Suprapubic skin (tissue), 4 donors: ENCODE measurements at regions not wholly inside any gene's neighbourhood (a gene's known extent, or its start where the extent isn't known, plus 50 kb on each side); places are given as distances from the start of the nearest gene placed in this dataset.

Experiments
- DNase-seq, 2 donors: peaks; one replicate each; pipeline ENCODE4 v3.0.0-alpha.2; 2019; ENCODE audit warnings: low spot score in 2 of 2
- H3K27ac ChIP-seq: fragments of 200-600 bp; sonication (generic); one replicate; pipeline ENCODE4 v1.5.1; 2019
- H3K27me3 ChIP-seq: fragments of 200-600 bp; sonication (generic); one replicate; pipeline ENCODE4 v1.5.1; 2019
- H3K36me3 ChIP-seq: fragments of 200-600 bp; sonication (generic); one replicate; pipeline ENCODE4 v1.5.1; 2019
- H3K4me1 ChIP-seq: fragments of 200-600 bp; sonication (generic); one replicate; pipeline ENCODE4 v1.5.1; 2019
- H3K4me3 ChIP-seq: fragments of 200-600 bp; sonication (generic); one replicate; pipeline ENCODE4 v1.5.1; 2019; ENCODE audit warnings: mild to moderate bottlenecking
- H3K9me3 ChIP-seq: fragments of 200-600 bp; sonication (generic); one replicate; pipeline ENCODE4 v1.5.1; 2019
- CTCF ChIP-seq, 2 donors: fragments of 200-600 bp in 1 of 2; fragments of 450-650 bp in 1 of 2; sonication (generic) in 1 of 2; IDR thresholded peaks; one replicate each; pipeline ENCODE4 v1.5.1; 2016 to 2019; ENCODE audit warnings: antibody characterized with exemption in 2 of 2, mild to moderate bottlenecking in 1 of 2, moderate library complexity in 1 of 2
- EP300 ChIP-seq: sonication (generic); formaldehyde crosslinking; IDR thresholded peaks from one replicate; pipeline ENCODE4 v1.6.1; 2017; ENCODE audit warnings: antibody characterized with exemption
- POLR2A ChIP-seq, 2 donors: fragments of 450-650 bp; IDR thresholded peaks; one replicate each; pipeline ENCODE4 v1.6.1; 2017; ENCODE audit warnings: antibody characterized with exemption in 2 of 2, mild to moderate bottlenecking in 2 of 2, moderate library complexity in 2 of 2
- POLR2AphosphoS5 ChIP-seq, 3 donors: sonication (generic); formaldehyde crosslinking; IDR thresholded peaks; one replicate each; pipeline ENCODE4 v1.6.1; 2017; ENCODE audit warnings: antibody characterized with exemption in 3 of 3
- WGBS: methylation state at CpG from one replicate; pipeline ENCODE4 v1.1.5; 2018; 5-methylcytosine and 5-hydroxymethylcytosine counted together

- no peaks in the 10 kb centered on the region for H3K9me3 ChIP-seq
- no peak for TF ChIP-seq EP300
- no peak for TF ChIP-seq POLR2A (IDR thresholded peaks at IDR 0.05)
- no peak for TF ChIP-seq POLR2AphosphoS5 (IDR thresholded peaks at IDR 0.05)
- TF ChIP-seq CTCF (IDR thresholded peaks at IDR 0.05): no peak
- DNase-seq: no peak
- no peak overlapping the region for H3K27ac ChIP-seq
- 88% methylated on average over 5 of the region's 5 CpGs for WGBS
- no peak overlapping the region for H3K4me3 ChIP-seq
- H3K4me1 ChIP-seq: peaks cover 4% of the 10 kb centered on the region
- H3K36me3 ChIP-seq: no peaks in the 10 kb centered on the region
- H3K27me3 ChIP-seq: no peaks in the 10 kb centered on the region
Measured at GRCh38 chr13:76017861-76018556, 381.9 kb downstream of the LMO7 start.

DNA sequence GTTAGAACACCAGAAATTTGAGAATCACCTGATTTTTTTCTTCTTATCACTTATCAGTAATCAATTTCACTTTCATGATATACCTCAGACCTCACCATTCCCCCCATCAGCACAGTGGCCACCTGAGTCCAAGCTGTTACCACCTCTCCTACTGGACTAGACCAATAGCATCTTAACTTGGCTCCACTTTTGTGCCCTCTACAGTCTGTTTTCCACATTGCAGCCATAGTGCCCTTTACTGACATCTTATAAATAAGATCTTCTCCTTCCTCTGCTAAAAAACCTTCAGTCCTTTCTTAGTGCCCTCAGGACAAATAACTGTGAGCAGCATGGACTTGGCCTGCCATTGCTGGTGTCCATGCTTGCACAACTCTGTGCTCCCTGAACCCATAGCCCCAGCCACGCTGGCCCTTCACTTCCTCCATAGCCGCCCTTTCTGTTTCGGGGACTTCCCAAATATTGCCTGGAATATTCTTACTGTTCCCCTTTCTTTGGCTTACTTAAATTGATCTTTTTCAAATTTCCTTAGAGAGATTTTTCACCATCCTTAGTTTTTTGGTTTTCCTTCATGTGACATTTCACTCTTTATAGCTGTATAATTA, 380.8 kb downstream of the LMO7 start:
- no peak for DNase-seq
- peaks cover 4% of the 10 kb centered on the region for H3K4me1 ChIP-seq
- 84% methylated on average over 3 of the region's 3 CpGs for WGBS

DNA sequence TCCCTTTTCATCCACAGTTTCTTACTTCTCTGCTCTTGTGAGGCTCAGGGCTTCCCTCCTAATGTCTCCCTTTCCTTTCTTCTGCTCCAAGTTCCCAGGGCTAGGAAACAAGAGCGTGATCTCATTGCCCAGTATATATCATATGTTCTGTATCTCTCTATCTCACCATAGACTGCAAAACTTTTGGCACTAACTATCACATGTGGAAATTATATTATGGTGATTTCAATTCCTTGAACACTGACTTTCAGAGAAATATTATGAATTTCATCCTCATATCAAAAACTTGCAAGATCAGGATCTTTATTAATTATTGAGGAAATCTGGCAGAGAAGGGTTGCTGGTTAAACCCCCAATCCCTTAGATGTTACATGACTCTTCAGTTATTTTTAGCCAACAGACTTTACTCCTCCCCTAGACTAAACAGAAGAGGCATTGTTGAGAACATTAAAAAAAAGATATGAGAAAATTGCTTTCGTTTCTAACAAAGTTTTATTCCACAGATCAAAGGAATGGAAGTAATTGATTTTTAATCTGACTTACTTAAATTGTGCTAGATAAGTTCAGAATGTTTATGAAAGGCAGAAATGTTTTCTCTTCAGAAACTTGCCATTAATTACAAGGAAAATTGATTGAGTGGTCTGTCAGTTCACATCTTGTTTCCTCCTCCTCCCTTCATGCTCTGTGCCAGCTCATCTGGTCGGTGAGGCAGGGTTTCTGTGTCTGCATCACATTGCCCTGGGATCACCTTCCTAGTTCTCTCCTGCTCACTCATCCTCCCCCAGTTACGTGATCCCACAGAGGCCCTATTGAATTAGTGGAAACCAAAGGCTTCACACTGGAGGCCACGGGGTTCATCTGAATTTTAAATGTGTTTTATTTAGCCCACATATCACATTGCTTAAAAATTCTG, 378.5 kb downstream of the LMO7 start:
- no peak overlapping the region for H3K27ac ChIP-seq
- H3K36me3 ChIP-seq: no peaks in the 10 kb centered on the region
- H3K9me3 ChIP-seq: no peaks in the 10 kb centered on the region
- no peak for DNase-seq
- 38% methylated on average over 5 of the region's 5 CpGs for whole genome bisulfite sequencing
- H3K4me1 ChIP-seq: peaks cover 4% of the 10 kb centered on the region
- no peak overlapping the region for H3K4me3 ChIP-seq
- H3K27me3 ChIP-seq: no peaks in the 10 kb centered on the region
- TF ChIP-seq EP300: no peak
- no peak for TF ChIP-seq POLR2A (IDR thresholded peaks at IDR 0.05)
- no peak for TF ChIP-seq POLR2AphosphoS5 (IDR thresholded peaks at IDR 0.05)
- TF ChIP-seq CTCF (IDR thresholded peaks at IDR 0.05): no peak

More for the DNA sequence above, 380.8 kb downstream of the LMO7 start:
- H3K9me3 ChIP-seq: no peaks in the 10 kb centered on the region
- no peaks in the 10 kb centered on the region for H3K27me3 ChIP-seq
- H3K36me3 ChIP-seq: no peaks in the 10 kb centered on the region
- no peak overlapping the region for H3K4me3 ChIP-seq
- H3K27ac ChIP-seq: no peak overlapping the region
- peak in 1 of 2 donors; percentile 18 for TF ChIP-seq CTCF (IDR thresholded peaks at IDR 0.05)
- no peak for TF ChIP-seq POLR2AphosphoS5 (IDR thresholded peaks at IDR 0.05)

GRCh38 chr13:76012091-76012721, 376.1 kb downstream of the LMO7 start:
- Histone ChIP-seq H3K9me3 (no peaks in the 10 kb centered on the region), H3K27ac (no peak overlapping the region), H3K4me3 (no peak overlapping the region), H3K4me1 (peaks cover 4% of the 10 kb centered on the region), H3K27me3 (no peaks in the 10 kb centered on the region), H3K36me3 (no peaks in the 10 kb centered on the region)
- DNase-seq: no peak
- 64% methylated on average over 2 of the region's 2 CpGs for WGBS
- TF ChIP-seq POLR2A (IDR thresholded peaks at IDR 0.05): no peak
- no peak for TF ChIP-seq POLR2AphosphoS5 (IDR thresholded peaks at IDR 0.05)
- no peak for TF ChIP-seq CTCF (IDR thresholded peaks at IDR 0.05)
- TF ChIP-seq EP300: no peak
